MM.1S (cell line): ENCODE measurements at regions not wholly inside any gene's neighbourhood (a gene's known extent, or its start where the extent isn't known, plus 50 kb on each side); places are given as distances from the start of the nearest gene placed in this dataset.

Source experiments
- DNase-seq: peaks from one replicate; pipeline ENCODE4 v3.0.0-alpha.2; 2015
- H2AFZ ChIP-seq: fragments of 300-600 bp; sonication (generic); 2 replicates; pipeline ENCODE4 v1.6.0; 2016; ENCODE audit warnings: antibody characterized with exemption, low read length
- H3F3A ChIP-seq: fragments of 300-600 bp; sonication (generic); 2 replicates; pipeline ENCODE4 v1.6.1; 2016; ENCODE audit warnings: mild to moderate bottlenecking, antibody characterized with exemption, low read length, moderate library complexity, mixed read lengths; ENCODE audit not compliant: insufficient read depth
- H3K27ac ChIP-seq: fragments of 300-600 bp; sonication (generic); 2 replicates; pipeline ENCODE4 v1.5.1; 2016; ENCODE audit warnings: mild to moderate bottlenecking, low read length
- H3K27me3 ChIP-seq: fragments of 300-600 bp; sonication (generic); replicated peaks from 2 replicates; pipeline ENCODE4 v1.6.0; 2016; ENCODE audit warnings: low read length; ENCODE audit not compliant: insufficient read depth
- H3K36me3 ChIP-seq: fragments of 300-600 bp; sonication (generic); replicated peaks from 2 replicates; pipeline ENCODE4 v1.6.1; 2016; ENCODE audit warnings: mild to moderate bottlenecking, low read length, mixed read lengths; ENCODE audit not compliant: insufficient read depth
- H3K4me1 ChIP-seq: fragments of 300-600 bp; sonication (generic); 2 replicates; pipeline ENCODE4 v1.6.1; 2016; ENCODE audit warnings: low read length, mixed read lengths
- H3K4me2 ChIP-seq: fragments of 300-600 bp; sonication (generic); 2 replicates; pipeline ENCODE4 v1.6.0; 2016; ENCODE audit warnings: low read depth, low read length
- H3K4me3 ChIP-seq: fragments of 300-600 bp; sonication (generic); 2 replicates; pipeline ENCODE4 v1.5.1; 2016; ENCODE audit warnings: low read length, mixed read lengths
- H3K79me2 ChIP-seq: fragments of 300-600 bp; sonication (generic); 2 replicates; pipeline ENCODE4 v1.6.1; 2016; ENCODE audit warnings: mixed run types, low read length, mixed read lengths
- H3K9ac ChIP-seq: fragments of 300-600 bp; sonication (generic); 2 replicates; pipeline ENCODE4 v1.6.1; 2016; ENCODE audit warnings: low read length, mixed read lengths
- H3K9me2 ChIP-seq: fragments of 300-600 bp; sonication (generic); replicated peaks from 2 replicates; pipeline ENCODE4 v1.6.1; 2016; ENCODE audit warnings: mild to moderate bottlenecking, low read length, mixed read lengths; ENCODE audit not compliant: insufficient read depth
- H3K9me3 ChIP-seq: fragments of 300-600 bp; sonication (generic); replicated peaks from 2 replicates; pipeline ENCODE4 v1.6.1; 2016; ENCODE audit warnings: mild to moderate bottlenecking, low read length, mixed read lengths; ENCODE audit not compliant: insufficient read depth
- H4K20me1 ChIP-seq: fragments of 300-600 bp; sonication (generic); 2 replicates; pipeline ENCODE4 v1.6.1; 2016; ENCODE audit warnings: mild to moderate bottlenecking, low read length, moderate library complexity, mixed read lengths; ENCODE audit not compliant: insufficient read depth
- EZH2 ChIP-seq: fragments of 300-600 bp; sonication (generic); optimal IDR thresholded peaks from 2 replicates; pipeline ENCODE3; 2017; ENCODE audit warnings: low read depth, mild to moderate bottlenecking, antibody characterized with exemption, low read length, mixed read lengths
- EZH2phosphoT487 ChIP-seq: fragments of 300-600 bp; sonication (generic); IDR thresholded peaks from 2 replicates; pipeline ENCODE4 v1.6.1; 2018; ENCODE audit warnings: antibody characterized with exemption, low read length
- TF ChIP-seq, protein P1 (sequence below): fragments of 300-600 bp; sonication (generic); IDR thresholded peaks from 2 replicates; pipeline ENCODE4 v1.5.1; 2016; ENCODE audit warnings: antibody characterized with exemption, low read length, mixed read lengths

DNA sequence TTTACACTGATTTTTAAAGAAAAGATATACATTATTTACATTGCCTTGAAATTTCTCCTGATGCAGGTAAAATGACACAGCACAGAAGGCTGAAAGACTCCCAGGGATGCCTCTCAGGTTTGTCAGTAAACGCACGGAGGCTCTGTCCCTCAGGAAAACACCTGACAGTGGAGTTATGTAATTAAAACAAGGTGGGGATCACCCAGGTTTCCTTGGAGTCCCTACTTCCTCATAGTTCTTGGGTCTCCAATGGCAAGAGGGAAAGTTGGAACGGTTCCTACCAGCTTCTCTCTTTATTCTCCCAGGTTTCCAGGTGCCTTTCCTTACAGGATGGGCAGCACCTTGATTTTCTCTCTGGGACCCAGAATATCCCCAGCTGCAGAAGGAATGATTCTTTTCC lies 654.8 kb downstream of the SLC4A3 start:
- no peaks in the 10 kb centered on the region for H3F3A ChIP-seq
- no peak overlapping the region for H3K4me2 ChIP-seq
- no peak for TF ChIP-seq EZH2phosphoT487
- TF ChIP-seq, protein P1, sequence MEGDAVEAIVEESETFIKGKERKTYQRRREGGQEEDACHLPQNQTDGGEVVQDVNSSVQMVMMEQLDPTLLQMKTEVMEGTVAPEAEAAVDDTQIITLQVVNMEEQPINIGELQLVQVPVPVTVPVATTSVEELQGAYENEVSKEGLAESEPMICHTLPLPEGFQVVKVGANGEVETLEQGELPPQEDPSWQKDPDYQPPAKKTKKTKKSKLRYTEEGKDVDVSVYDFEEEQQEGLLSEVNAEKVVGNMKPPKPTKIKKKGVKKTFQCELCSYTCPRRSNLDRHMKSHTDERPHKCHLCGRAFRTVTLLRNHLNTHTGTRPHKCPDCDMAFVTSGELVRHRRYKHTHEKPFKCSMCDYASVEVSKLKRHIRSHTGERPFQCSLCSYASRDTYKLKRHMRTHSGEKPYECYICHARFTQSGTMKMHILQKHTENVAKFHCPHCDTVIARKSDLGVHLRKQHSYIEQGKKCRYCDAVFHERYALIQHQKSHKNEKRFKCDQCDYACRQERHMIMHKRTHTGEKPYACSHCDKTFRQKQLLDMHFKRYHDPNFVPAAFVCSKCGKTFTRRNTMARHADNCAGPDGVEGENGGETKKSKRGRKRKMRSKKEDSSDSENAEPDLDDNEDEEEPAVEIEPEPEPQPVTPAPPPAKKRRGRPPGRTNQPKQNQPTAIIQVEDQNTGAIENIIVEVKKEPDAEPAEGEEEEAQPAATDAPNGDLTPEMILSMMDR = no peak
- no peak for TF ChIP-seq EZH2
- H3K27me3 ChIP-seq = no peaks in the 10 kb centered on the region
- no peak overlapping the region for H2AFZ ChIP-seq
- H3K4me1 ChIP-seq = no peaks in the 10 kb centered on the region
- H3K9me2 ChIP-seq = no peaks in the 10 kb centered on the region
- H3K4me3 ChIP-seq = no peak overlapping the region
- no peaks in the 10 kb centered on the region for H3K9me3 ChIP-seq
- H4K20me1 ChIP-seq = no peaks in the 10 kb centered on the region
- no peaks in the 10 kb centered on the region for H3K79me2 ChIP-seq
- H3K27ac ChIP-seq = no peak overlapping the region
- H3K36me3 ChIP-seq = no peaks in the 10 kb centered on the region
- no peak overlapping the region for H3K9ac ChIP-seq
- DNase-seq = no peak

- no peaks in the 10 kb centered on the region for H3K36me3 ChIP-seq
- H3K27me3 ChIP-seq = no peaks in the 10 kb centered on the region
- H3K4me3 ChIP-seq = no peak overlapping the region
- H3K9me2 ChIP-seq = no peaks in the 10 kb centered on the region
- no peaks in the 10 kb centered on the region for H3F3A ChIP-seq
- H3K4me2 ChIP-seq = no peak overlapping the region
- TF ChIP-seq, protein P1 = no peak
- no peak for TF ChIP-seq EZH2
- TF ChIP-seq EZH2phosphoT487 = no peak
- no peaks in the 10 kb centered on the region for H3K9me3 ChIP-seq
- DNase-seq = no peak
- no peak overlapping the region for H3K27ac ChIP-seq
- H3K4me1 ChIP-seq = no peaks in the 10 kb centered on the region
- no peaks in the 10 kb centered on the region for H4K20me1 ChIP-seq
- no peak overlapping the region for H2AFZ ChIP-seq
- no peaks in the 10 kb centered on the region for H3K79me2 ChIP-seq
- H3K9ac ChIP-seq = no peak overlapping the region
Observed at GRCh38 chr2:220293966-220294365, 666.5 kb downstream of the SLC4A3 start.

- Histone ChIP-seq H3F3A (no peaks in the 10 kb centered on the region), H4K20me1 (no peaks in the 10 kb centered on the region), H3K4me3 (no peak overlapping the region), H3K4me2 (no peak overlapping the region), H3K9me3 (no peaks in the 10 kb centered on the region), H3K4me1 (no peaks in the 10 kb centered on the region), H3K27me3 (no peaks in the 10 kb centered on the region), H3K79me2 (no peaks in the 10 kb centered on the region), H2AFZ (no peak overlapping the region), H3K36me3 (no peaks in the 10 kb centered on the region), H3K9me2 (no peaks in the 10 kb centered on the region), H3K9ac (no peak overlapping the region), H3K27ac (no peak overlapping the region)
- TF ChIP-seq, protein P1 = no peak
- TF ChIP-seq EZH2 (no peak), EZH2phosphoT487 (no peak)
- DNase-seq = no peak
Observed at GRCh38 chr2:220296174-220296573, 668.7 kb downstream of the SLC4A3 start.
